Activated naive CD8-positive, alpha-beta T cell treated with anti-CD3 and anti-CD28 coated beads, Interleukin-2, amount 50 U/mL, for 24 hours (primary cell): ENCODE measurements at regions not wholly inside any gene's neighbourhood (a gene's known extent, or its start where the extent isn't known, plus 50 kb on each side); places are given as distances from the start of the nearest gene placed in this dataset.

Experiments
- ATAC-seq: fragments of 150-1000 bp; cut with Tn5 transposase; one replicate; pipeline ENCODE4 v1.10.0; 2021
- DNase-seq: peaks from one replicate; pipeline ENCODE4 v3.0.0; 2021
- H3K27ac Mint-ChIP-seq: one replicate; pipeline ENCODE4 v1.8.0; 2021; ENCODE audit warnings: mild to moderate bottlenecking, mixed read lengths
- H3K27me3 Mint-ChIP-seq: one replicate; pipeline ENCODE4 v1.8.0; 2021; ENCODE audit warnings: mixed read lengths
- H3K36me3 Mint-ChIP-seq: one replicate; pipeline ENCODE4 v1.8.0; 2021; ENCODE audit warnings: low read depth, mixed read lengths
- H3K4me1 Mint-ChIP-seq: one replicate; pipeline ENCODE4 v1.8.0; 2021; ENCODE audit warnings: mixed read lengths
- H3K4me3 Mint-ChIP-seq: one replicate; pipeline ENCODE4 v1.8.0; 2021; ENCODE audit warnings: mild to moderate bottlenecking, moderate library complexity, mixed read lengths
- H3K9me3 Mint-ChIP-seq: one replicate; pipeline ENCODE4 v1.8.0; 2021; ENCODE audit warnings: mixed read lengths

DNA sequence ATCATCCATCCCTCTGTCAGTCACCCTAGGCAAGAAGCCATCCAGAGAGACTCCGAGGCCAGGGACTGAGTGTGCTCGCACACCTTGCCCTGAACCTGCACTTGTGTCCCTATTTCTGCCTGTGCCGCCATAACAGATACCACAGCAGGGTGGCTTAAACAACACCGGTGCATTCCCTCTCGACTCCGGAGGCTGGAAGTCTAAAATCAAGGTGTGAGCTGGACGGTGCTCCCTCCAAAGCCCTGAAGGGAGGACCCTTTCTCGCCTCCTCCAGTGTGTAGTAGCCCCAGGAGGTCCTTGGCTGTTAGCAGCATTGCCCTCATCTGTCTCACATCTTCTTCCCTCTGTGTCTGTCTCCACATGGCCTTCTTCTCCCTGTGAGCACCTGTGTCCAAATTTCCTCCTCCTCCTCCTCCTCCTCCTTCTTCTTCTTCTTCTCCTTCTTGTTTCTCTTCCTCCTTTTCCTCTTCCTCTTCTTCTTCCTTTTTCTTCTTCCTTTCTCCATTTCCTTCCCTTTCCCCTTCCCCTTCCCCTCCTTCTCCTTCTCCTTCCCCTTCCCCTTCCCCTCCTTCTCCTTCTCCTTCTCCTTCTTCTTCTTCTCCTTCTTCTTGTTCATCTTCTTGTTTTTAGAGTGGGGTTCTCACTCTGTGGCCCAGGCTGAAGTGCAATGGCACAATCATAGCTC lies 98.1 kb upstream of the ENPP6 start:
- no peak overlapping the region for H3K4me3 Mint-ChIP-seq
- DNase-seq = no peak
- H3K27ac Mint-ChIP-seq = peak overlapping the region; percentile 41
- H3K27me3 Mint-ChIP-seq = no peaks in the 10 kb centered on the region
- H3K9me3 Mint-ChIP-seq = no peaks in the 10 kb centered on the region
- ATAC-seq = no peak
- H3K4me1 Mint-ChIP-seq = peaks cover 94% of the 10 kb centered on the region
- no peaks in the 10 kb centered on the region for H3K36me3 Mint-ChIP-seq

DNA sequence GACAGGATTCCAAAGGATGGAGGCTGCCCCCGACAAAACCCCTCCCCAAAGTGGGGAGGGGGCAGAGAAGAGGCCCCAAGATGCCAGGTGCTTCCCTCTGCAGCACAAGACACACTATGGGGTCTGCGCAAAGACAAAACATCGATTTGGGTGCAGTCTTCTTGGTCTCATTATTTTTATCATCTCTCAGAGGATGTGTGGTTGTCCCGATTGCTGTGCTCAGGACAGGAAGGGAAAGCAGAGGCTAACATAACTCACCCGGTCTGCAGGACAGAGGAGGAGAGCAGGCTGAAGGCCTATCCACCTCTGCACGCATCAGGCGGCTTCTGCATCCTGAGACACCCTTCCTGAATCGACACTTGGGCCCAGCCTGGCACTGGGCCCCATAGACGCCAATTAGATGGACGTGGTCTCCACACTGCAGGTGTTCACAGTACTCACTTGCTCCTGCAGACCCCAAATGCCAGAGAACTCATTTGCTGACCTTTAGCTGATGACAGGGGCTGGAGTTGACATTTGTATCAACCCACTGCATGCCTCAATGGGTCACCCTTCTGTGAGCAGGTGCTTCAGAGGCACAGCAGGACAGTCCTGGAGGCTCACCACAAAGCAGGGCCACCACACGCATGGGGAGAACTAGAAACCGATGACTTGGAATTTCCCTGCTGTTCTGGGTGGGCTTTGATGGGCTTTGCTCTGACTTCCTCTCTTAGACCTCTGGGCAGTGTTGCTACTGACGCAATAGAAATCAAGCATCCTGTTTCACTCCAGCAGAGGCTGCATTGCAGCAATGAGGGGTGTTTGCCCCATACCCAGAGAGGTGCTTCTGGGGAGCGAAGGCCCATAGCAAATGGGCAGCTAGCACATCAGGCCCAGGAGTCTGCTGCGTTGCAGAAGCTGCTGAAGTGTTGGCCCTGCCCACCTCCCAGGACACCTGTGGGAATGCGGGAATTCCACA lies 96.3 kb upstream of the ENPP6 start:
- H3K27me3 Mint-ChIP-seq = no peaks in the 10 kb centered on the region
- H3K4me3 Mint-ChIP-seq = peak overlapping the region; percentile 67
- peak overlapping the region; percentile 96 for H3K27ac Mint-ChIP-seq
- H3K36me3 Mint-ChIP-seq = no peaks in the 10 kb centered on the region
- DNase-seq (peak; percentile 48), ATAC-seq (peak; percentile 75)
- peaks cover 94% of the 10 kb centered on the region for H3K4me1 Mint-ChIP-seq
- no peaks in the 10 kb centered on the region for H3K9me3 Mint-ChIP-seq

GRCh38 chr4:184313058-184313581 lies 95.4 kb upstream of the ENPP6 start:
- H3K4me3 Mint-ChIP-seq = peak overlapping the region; percentile 67
- H3K4me1 Mint-ChIP-seq = peaks cover 88% of the 10 kb centered on the region
- no peaks in the 10 kb centered on the region for H3K27me3 Mint-ChIP-seq
- H3K36me3 Mint-ChIP-seq = no peaks in the 10 kb centered on the region
- no peak for DNase-seq
- peak; percentile 26 for ATAC-seq
- H3K9me3 Mint-ChIP-seq = no peaks in the 10 kb centered on the region
- peak overlapping the region; percentile 96 for H3K27ac Mint-ChIP-seq

DNA sequence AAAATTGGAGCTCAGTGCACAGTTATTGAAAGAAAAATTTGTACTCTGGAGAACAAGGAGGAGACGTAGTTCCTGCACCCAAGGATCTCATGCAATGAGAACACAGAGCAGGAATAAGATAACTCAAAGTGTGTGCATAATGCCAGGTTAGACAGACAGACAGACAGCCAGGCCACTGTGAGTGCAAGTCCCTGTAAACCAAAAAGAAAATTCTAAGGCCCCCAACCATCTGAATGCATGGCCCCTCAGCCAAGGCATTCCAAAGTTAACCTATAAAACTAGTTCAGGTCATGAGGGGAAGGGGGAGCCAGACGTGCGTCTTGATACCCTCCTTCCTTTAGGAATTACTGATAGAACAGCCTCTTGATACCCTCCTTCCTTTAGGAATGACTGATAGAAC lies 94.5 kb upstream of the ENPP6 start:
- DNase-seq = no peak
- Mint-ChIP-seq H3K4me1 (peaks cover 79% of the 10 kb centered on the region), H3K27ac (peak overlapping the region; percentile 96), H3K4me3 (no peak overlapping the region), H3K9me3 (no peaks in the 10 kb centered on the region), H3K27me3 (no peaks in the 10 kb centered on the region), H3K36me3 (no peaks in the 10 kb centered on the region)
- ATAC-seq = no peak

DNA sequence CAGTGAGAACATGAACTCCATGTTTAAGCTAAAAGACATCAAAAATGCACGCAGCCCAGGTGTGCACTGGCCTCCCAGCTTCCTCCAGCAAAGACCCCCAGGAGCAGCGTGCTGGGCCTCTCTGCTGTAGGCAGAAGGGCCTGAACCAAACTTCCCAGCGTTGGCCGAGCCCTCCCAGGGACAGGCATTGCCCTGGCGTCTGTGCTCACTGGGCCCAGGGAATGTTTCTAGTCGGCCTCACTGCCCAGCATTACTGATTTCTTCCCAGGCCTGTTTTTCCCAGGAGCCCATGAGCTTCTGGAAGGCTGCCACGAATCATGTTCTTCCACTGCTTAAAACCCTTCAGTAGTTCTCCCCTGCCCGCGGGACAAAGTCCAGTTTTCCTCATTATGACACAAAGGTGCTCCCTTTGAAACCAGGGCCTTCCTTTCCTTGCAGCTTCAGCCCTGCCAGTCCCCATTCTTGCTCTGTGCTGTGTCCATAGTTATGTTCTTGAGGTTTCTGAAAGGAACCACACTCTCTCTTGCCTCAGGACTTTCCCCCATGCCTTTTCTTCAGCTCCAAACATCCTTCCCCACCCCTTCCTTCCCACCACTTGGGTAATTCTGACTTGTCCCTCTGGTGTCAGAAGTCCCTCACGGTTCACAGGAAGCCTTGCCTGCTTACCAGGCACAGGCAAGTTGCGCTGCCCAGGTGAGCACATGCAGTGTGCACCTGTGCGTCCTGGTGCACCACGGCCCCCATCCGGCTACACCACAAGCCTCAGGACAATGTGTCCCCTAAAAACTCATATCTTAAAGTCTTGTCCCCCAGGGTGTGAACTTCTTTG lies 93.4 kb upstream of the ENPP6 start:
- H3K4me3 Mint-ChIP-seq = no peak overlapping the region
- peaks cover 73% of the 10 kb centered on the region for H3K4me1 Mint-ChIP-seq
- H3K27ac Mint-ChIP-seq = peak overlapping the region; percentile 38

GRCh38 chr4:184310171-184310567 lies 92.5 kb upstream of the ENPP6 start:
- Mint-ChIP-seq H3K9me3 (peaks cover 3% of the 10 kb centered on the region), H3K4me3 (no peak overlapping the region), H3K27me3 (no peaks in the 10 kb centered on the region), H3K36me3 (no peaks in the 10 kb centered on the region), H3K27ac (peak overlapping the region; percentile 40), H3K4me1 (peaks cover 65% of the 10 kb centered on the region)
- DNase-seq = no peak
- ATAC-seq = peak; percentile 40

More for the DNA sequence above, 93.4 kb upstream of the ENPP6 start:
- ATAC-seq (no peak), DNase-seq (no peak)
- H3K36me3 Mint-ChIP-seq = no peaks in the 10 kb centered on the region
- no peaks in the 10 kb centered on the region for H3K9me3 Mint-ChIP-seq
- H3K27me3 Mint-ChIP-seq = no peaks in the 10 kb centered on the region

DNA sequence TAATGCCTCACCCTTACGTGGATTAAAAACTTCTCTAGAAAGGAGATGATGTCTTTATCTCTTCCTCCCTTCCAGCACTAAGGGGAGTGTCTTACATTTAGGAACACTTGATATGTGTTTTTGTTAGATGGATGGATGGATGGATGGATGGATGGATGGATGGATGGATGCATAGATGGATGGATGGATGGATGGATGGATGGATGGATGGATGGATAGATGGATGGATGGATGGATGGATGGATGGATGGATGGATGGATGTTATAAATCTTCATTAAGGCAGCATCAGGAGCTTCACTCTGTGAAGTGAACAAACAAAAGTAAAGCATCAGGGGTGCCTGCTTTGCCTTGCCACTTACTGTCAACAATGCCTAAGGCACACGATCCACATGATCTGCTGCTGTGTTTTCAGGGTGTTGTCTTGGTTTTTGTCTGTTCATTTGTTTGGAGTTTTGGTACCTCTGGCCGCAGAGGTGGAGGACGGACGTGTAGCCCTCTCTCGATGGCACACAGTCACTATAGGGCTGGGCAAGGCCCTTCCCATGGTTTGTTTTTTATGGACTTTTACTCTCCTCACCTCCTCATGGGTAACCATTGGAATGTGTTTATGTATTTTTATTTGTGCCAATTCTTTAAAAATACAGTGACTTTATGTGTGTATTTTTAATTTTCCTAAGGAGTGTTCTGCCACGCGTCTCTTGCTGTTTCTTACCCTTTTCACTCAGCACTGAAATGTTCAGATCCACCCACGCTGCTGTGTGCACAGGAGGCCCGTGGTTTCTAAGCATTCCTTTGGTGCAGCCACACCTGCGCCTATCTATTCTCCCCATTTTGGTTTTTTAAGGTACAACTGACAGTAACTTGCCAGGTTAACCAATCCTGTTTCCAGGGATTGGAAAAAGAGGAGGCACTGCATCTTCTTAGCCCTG lies 91.8 kb upstream of the ENPP6 start:
- DNase-seq (no peak), ATAC-seq (no peak)
- Mint-ChIP-seq H3K36me3 (peaks cover 5% of the 10 kb centered on the region), H3K4me3 (no peak overlapping the region), H3K4me1 (peaks cover 58% of the 10 kb centered on the region), H3K27me3 (no peaks in the 10 kb centered on the region), H3K27ac (peak overlapping the region; percentile 40), H3K9me3 (peaks cover 10% of the 10 kb centered on the region)

GRCh38 chr4:184306949-184307348 lies 89.3 kb upstream of the ENPP6 start:
- no peaks in the 10 kb centered on the region for H3K27me3 Mint-ChIP-seq
- H3K9me3 Mint-ChIP-seq = peaks cover 16% of the 10 kb centered on the region
- no peak overlapping the region for H3K27ac Mint-ChIP-seq
- H3K4me1 Mint-ChIP-seq = peaks cover 35% of the 10 kb centered on the region
- DNase-seq (no peak), ATAC-seq (no peak)
- H3K4me3 Mint-ChIP-seq = no peak overlapping the region
- H3K36me3 Mint-ChIP-seq = peaks cover 5% of the 10 kb centered on the region

DNA sequence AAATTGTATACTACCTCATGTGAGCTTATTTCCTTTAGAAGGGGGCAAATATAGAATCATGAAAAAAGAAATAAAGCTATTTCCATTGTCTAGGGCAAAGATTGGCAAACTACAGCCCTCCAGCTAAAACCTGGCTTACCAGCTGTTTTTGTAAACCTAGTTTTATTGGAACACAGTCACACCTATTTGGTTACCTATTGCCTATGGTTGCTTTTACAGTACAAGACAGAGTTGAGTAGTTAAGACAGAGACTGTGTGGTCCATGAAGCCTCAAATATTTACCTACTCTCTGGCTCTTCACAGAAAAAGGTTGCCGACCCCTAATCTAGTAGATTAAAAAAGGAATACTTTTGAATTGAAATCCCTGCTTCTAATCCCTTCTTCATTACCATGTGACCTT lies 88.8 kb upstream of the ENPP6 start:
- Mint-ChIP-seq H3K9me3 (peaks cover 16% of the 10 kb centered on the region), H3K27me3 (no peaks in the 10 kb centered on the region), H3K4me1 (peaks cover 30% of the 10 kb centered on the region), H3K4me3 (no peak overlapping the region), H3K36me3 (peaks cover 5% of the 10 kb centered on the region), H3K27ac (no peak overlapping the region)
- DNase-seq (no peak), ATAC-seq (no peak)

DNA sequence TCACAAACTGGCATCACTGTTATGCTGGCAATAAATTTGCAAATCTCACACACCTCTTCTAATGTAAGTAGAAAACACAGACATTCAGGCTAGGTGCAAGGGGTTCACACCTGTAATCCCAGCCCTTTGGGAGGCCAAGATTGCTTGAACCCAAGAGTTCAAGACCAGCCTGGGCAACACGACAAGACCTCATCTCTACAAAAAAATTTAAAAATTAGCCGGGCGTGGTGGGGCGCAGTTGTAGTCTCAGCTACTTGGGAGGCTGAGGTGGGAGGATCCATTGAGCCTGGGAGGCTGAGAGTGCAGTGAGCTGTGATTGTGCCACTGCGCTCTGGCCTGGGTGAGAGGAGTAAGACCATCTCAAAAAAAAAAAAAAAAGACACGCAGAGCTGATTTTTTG lies 83.1 kb upstream of the ENPP6 start:
- Mint-ChIP-seq H3K9me3 (peaks cover 16% of the 10 kb centered on the region), H3K4me3 (no peak overlapping the region), H3K4me1 (no peaks in the 10 kb centered on the region), H3K27me3 (no peaks in the 10 kb centered on the region), H3K36me3 (peaks cover 5% of the 10 kb centered on the region), H3K27ac (peak overlapping the region; percentile 12)
- DNase-seq (no peak), ATAC-seq (no peak)

DNA sequence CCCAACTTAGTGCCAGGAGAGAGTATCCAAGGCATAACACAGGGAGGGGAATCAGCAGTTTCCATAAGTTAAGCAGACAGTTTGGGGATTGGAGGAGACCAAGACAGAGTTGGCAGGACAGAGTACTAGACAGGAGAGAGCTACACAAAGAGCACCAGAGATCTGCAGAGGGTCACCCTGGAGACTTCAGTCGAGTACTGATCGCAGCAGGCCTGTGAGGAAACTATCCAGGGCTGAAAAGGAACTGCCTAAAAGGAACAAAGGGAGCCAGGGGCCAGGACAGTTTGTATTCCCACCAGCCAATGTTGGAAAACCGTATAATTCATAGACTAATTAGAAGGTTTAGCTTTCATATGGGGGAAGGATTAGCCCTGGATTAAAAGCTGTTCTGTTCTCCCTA lies 80.6 kb upstream of the ENPP6 start:
- Mint-ChIP-seq H3K36me3 (no peaks in the 10 kb centered on the region), H3K27me3 (peaks cover 2% of the 10 kb centered on the region), H3K27ac (no peak overlapping the region), H3K4me1 (no peaks in the 10 kb centered on the region), H3K9me3 (no peaks in the 10 kb centered on the region), H3K4me3 (no peak overlapping the region)
- no peak for ATAC-seq
- DNase-seq = no peak

DNA sequence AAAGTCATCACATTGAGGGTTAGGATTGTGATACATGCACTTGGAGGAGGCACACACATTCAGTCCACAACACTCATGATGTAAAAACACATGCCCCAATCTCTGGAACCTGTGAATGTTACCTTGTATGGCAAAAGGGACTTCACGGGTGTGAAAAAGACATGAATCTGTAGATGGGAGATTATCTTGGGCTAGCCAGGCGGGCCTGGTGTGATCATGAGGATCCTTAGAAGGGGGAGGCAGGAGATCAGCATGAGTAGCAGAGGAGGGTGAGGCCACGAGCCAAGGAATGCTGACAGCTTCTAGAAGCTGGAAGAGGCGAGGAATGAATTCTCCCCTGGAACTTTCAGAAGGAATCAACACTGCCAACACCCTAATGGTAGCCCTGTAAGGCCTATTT lies 77.5 kb upstream of the ENPP6 start:
- no peak for DNase-seq
- ATAC-seq = no peak
- no peak overlapping the region for H3K27ac Mint-ChIP-seq
- H3K4me3 Mint-ChIP-seq = no peak overlapping the region
- peaks cover 2% of the 10 kb centered on the region for H3K27me3 Mint-ChIP-seq
- peaks cover 9% of the 10 kb centered on the region for H3K4me1 Mint-ChIP-seq
- H3K9me3 Mint-ChIP-seq = no peaks in the 10 kb centered on the region
- no peaks in the 10 kb centered on the region for H3K36me3 Mint-ChIP-seq

- H3K27me3 Mint-ChIP-seq = peaks cover 2% of the 10 kb centered on the region
- ATAC-seq = no peak
These were observed 77.0 kb upstream of the ENPP6 start for GRCh38 chr4:184294606-184295133.

More at GRCh38 chr4:184294606-184295133, 77.0 kb upstream of the ENPP6 start:
- DNase-seq = no peak
- H3K27ac Mint-ChIP-seq = no peak overlapping the region
- no peak overlapping the region for H3K4me3 Mint-ChIP-seq
- no peaks in the 10 kb centered on the region for H3K36me3 Mint-ChIP-seq
- peaks cover 14% of the 10 kb centered on the region for H3K4me1 Mint-ChIP-seq
- H3K9me3 Mint-ChIP-seq = no peaks in the 10 kb centered on the region
